ENCODE measurements at regions not wholly inside any gene's neighbourhood (a gene's known extent, or its start where the extent isn't known, plus 50 kb on each side); places are given as distances from the start of the nearest gene placed in this dataset.

DNA sequence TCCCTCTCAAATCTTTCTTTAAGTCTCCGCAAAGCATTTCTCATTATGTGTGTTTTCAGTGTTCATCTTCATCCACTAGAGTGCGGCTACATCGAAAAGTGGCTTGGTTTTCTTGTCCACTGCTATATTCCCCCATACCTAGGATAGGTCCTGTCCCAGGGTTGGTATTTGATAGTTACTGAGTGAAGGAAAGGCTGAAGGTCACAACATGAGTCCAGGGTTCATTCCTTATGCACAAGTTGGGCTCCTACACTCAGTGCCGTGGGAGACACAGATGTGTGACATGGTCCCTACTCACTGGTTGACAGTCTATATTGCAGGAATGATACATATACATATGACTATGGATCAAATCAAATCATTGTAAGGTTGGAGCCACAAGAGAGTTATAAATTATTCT is 55.4 kb upstream of the RELL1 start:
- H3K27me3 ChIP-seq (ENCODE audit: insufficient read depth): no peaks in the 10 kb centered on the region
- H3K27ac Mint-ChIP-seq: no peak overlapping the region
- TF ChIP-seq ZNF331 (CRISPR knock-in tag; IDR thresholded peaks at IDR 0.05; ENCODE audit: low read depth) (no peak), ZNF114 (CRISPR knock-in tag; IDR thresholded peaks at IDR 0.05) (no peak), CREB1 (CRISPR knock-in tag; IDR thresholded peaks at IDR 0.05; ENCODE audit: low read depth) (no peak), POLR2AphosphoS5 (IDR thresholded peaks at IDR 0.05; ENCODE audit: low read depth) (no peak), ZNF462 (CRISPR knock-in tag; IDR thresholded peaks at IDR 0.05) (no peak), EZH2phosphoT487 (IDR thresholded peaks at IDR 0.05; ENCODE audit: unreplicated experiment) (no peak), EZH2 (IDR thresholded peaks at IDR 0.05; ENCODE audit: low read depth, unreplicated experiment) (no peak), NANOG (IDR thresholded peaks at IDR 0.05; ENCODE audit: borderline replicate concordance) (no peak), CTCF (conservative IDR thresholded peaks at IDR 0.05; ENCODE audit: low read depth in 2 of 2) (no peak)
- TF ChIP-seq, protein P1, sequence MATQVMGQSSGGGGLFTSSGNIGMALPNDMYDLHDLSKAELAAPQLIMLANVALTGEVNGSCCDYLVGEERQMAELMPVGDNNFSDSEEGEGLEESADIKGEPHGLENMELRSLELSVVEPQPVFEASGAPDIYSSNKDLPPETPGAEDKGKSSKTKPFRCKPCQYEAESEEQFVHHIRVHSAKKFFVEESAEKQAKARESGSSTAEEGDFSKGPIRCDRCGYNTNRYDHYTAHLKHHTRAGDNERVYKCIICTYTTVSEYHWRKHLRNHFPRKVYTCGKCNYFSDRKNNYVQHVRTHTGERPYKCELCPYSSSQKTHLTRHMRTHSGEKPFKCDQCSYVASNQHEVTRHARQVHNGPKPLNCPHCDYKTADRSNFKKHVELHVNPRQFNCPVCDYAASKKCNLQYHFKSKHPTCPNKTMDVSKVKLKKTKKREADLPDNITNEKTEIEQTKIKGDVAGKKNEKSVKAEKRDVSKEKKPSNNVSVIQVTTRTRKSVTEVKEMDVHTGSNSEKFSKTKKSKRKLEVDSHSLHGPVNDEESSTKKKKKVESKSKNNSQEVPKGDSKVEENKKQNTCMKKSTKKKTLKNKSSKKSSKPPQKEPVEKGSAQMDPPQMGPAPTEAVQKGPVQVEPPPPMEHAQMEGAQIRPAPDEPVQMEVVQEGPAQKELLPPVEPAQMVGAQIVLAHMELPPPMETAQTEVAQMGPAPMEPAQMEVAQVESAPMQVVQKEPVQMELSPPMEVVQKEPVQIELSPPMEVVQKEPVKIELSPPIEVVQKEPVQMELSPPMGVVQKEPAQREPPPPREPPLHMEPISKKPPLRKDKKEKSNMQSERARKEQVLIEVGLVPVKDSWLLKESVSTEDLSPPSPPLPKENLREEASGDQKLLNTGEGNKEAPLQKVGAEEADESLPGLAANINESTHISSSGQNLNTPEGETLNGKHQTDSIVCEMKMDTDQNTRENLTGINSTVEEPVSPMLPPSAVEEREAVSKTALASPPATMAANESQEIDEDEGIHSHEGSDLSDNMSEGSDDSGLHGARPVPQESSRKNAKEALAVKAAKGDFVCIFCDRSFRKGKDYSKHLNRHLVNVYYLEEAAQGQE (IDR thresholded peaks at IDR 0.05; ENCODE audit: unreplicated experiment): no peak

More for the DNA sequence above, 55.4 kb upstream of the RELL1 start:
- Histone ChIP-seq H3K4me3 (no peak overlapping the region), H3F3A (replicated peaks; ENCODE audit: low read depth) (no peaks in the 10 kb centered on the region), H3K4me1 (ENCODE audit: insufficient read depth) (no peaks in the 10 kb centered on the region), H2AFZ (no peak overlapping the region), H3K36me3 (ENCODE audit: insufficient read depth) (no peaks in the 10 kb centered on the region; the same call in 1 of the 2 replicates), H3K4me2 (no peak overlapping the region), H3K79me2 (replicated peaks; ENCODE audit: insufficient read depth) (no peaks in the 10 kb centered on the region), H4K20me1 (replicated peaks; ENCODE audit: insufficient read depth) (no peaks in the 10 kb centered on the region), H3K9me2 (ENCODE audit: insufficient read depth) (0 out of 2 replicates have a peak, but pooled peaks cover 4% of the 10 kb centered on the region), H3K27ac (ENCODE audit: low read depth) (no peak overlapping the region)
- H3K36me3 Mint-ChIP-seq (ENCODE audit: low read depth): no peaks in the 10 kb centered on the region; the same call in 2 of the 3 replicates
- no peak for ATAC-seq
- peaks cover 2% of the 10 kb centered on the region; the same call in 2 of the 3 replicates for H3K9me3 Mint-ChIP-seq
- DNase-seq (ENCODE audit: low spot score): no peak
- H3K4me3 Mint-ChIP-seq: no peak overlapping the region
- no peaks in the 10 kb centered on the region; the same call in 2 of the 3 replicates for H3K4me1 Mint-ChIP-seq
- peaks cover 4% of the 10 kb centered on the region for H3K27me3 Mint-ChIP-seq (ENCODE audit: insufficient read depth, low read depth, poor library complexity)

Measured in GM23338 (cell line).